HG03196 (cell line): ENCODE measurements at regions not wholly inside any gene's neighbourhood (a gene's known extent, or its start where the extent isn't known, plus 50 kb on each side); places are given as distances from the start of the nearest gene placed in this dataset.

Source experiments
- ATAC-seq: cut with Tn5 transposase; IDR thresholded peaks from one replicate; pipeline ENCODE4 v1.9.1; 2021; ENCODE audit not compliant: unreplicated experiment

GRCh38 chr11:128302425-128303186 is 284.8 kb downstream of the ETS1 start:
- peak; percentile 77 for ATAC-seq

- no peak for ATAC-seq
These were observed 285.6 kb downstream of the ETS1 start for GRCh38 chr11:128301756-128302155.

GRCh38 chr11:128300785-128301184 is 286.6 kb downstream of the ETS1 start:
- no peak for ATAC-seq

- peak; percentile 34 for ATAC-seq
These were observed 288.1 kb downstream of the ETS1 start for GRCh38 chr11:128299132-128299726.

GRCh38 chr11:128298271-128298670 is 289.1 kb downstream of the ETS1 start:
- no peak for ATAC-seq

GRCh38 chr11:128297805-128298204 is 289.6 kb downstream of the ETS1 start:
- ATAC-seq: no peak

- ATAC-seq: no peak
These were observed 290.2 kb downstream of the ETS1 start for GRCh38 chr11:128297091-128297651.

- ATAC-seq: no peak
These were observed 292.7 kb downstream of the ETS1 start for GRCh38 chr11:128294671-128295050.

- no peak for ATAC-seq
These were observed 293.2 kb downstream of the ETS1 start for GRCh38 chr11:128294001-128294670.

GRCh38 chr11:128291835-128292234 is 295.5 kb downstream of the ETS1 start:
- ATAC-seq: no peak

GRCh38 chr11:128291007-128291406 is 296.4 kb downstream of the ETS1 start:
- ATAC-seq: no peak

GRCh38 chr11:128290106-128290840 is 297.1 kb downstream of the ETS1 start:
- ATAC-seq: peak; percentile 82

GRCh38 chr11:128289048-128289447 is 298.3 kb downstream of the ETS1 start:
- no peak for ATAC-seq

GRCh38 chr11:128288368-128288767 is 299.0 kb downstream of the ETS1 start:
- ATAC-seq: no peak

GRCh38 chr11:128285321-128285720 is 302.0 kb downstream of the ETS1 start:
- no peak for ATAC-seq

GRCh38 chr11:128284634-128285033 is 302.7 kb downstream of the ETS1 start:
- no peak for ATAC-seq

- no peak for ATAC-seq
These were observed 303.9 kb downstream of the ETS1 start for GRCh38 chr11:128283451-128283850.

- ATAC-seq: no peak
These were observed 305.3 kb downstream of the ETS1 start for GRCh38 chr11:128282053-128282452.

- no peak for ATAC-seq
These were observed 307.5 kb downstream of the ETS1 start for GRCh38 chr11:128279866-128280265.

- ATAC-seq: no peak
These were observed 313.6 kb downstream of the ETS1 start for GRCh38 chr11:128273736-128274135.

GRCh38 chr11:128271401-128271800 is 316.0 kb downstream of the ETS1 start:
- ATAC-seq: no peak
